G401.6 (cell line): ENCODE measurements at regions not wholly inside any gene's neighbourhood (a gene's known extent, or its start where the extent isn't known, plus 50 kb on each side); places are given as distances from the start of the nearest gene placed in this dataset.
A peak's percentile ranks its signal among the peaks of the same experiment; 100 is the strongest.
"Not testable (repeated sequence)": the region's sequence is repeated elsewhere in the genome, so short reads cannot be mapped to it uniquely, and the experiment has no call there.

ENCODE experiments used
- FAIRE-seq: peaks from 2 replicates; lab custom pipeline; 2012; peaks lifted over from hg19 to GRCh38; lab: Jason Lieb, UNC

DNA sequence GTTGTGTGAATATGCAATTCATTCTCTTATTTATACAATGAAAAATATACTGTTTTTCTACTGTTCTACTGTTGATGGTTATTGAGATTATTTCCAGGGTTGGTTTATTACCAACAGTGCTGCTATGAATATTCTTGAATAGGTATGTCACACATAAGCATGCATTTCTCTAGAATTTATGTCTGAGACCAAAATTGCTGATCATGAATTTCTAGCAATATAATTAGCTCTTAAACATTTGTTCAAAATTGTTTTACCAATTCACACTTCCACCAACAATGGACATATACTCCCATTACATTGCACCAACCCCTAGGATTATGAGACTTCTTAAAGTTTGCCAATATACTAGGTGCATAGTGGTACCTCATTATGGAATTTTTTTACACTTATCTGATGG lies 164.1 kb upstream of the KCNQ5 start:
- FAIRE-seq, result no peak

DNA sequence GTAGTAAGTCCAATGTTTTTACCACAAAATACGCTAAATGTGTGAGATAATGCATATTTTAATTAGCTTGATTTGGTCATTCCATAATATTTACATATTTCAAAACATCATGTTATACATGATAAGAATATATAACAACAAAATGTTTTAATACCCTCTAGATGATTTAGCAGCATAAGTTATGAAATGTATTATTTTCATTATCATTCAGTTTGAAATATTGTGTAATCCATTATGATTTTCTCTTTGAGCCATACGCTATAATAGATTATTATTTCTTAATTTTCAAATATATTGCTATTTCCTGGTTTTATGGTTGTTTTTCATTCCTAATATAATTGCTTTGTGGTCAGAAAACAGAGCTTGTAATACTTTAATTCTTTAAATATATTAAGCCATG lies 163.3 kb upstream of the KCNQ5 start:
- peak; percentile 42 for FAIRE-seq

DNA sequence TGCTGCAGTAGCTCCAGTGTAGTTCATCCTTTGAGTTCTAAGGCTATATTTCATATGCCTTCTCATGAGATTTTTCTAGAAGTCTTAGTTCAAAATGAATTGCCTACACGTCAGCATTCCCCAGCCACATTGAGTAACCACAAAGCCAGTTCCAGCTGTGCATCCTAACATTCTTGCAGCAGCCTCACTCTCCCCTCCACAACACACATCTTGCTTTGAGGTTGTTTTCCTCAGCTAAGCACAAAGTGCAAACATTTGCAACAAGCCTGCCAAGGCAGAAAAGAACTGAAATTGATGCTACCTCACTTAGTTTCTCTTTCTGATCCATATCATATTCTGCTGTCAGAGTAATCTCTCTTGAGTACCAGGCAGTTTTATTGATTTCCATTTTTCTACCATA lies 160.7 kb upstream of the KCNQ5 start:
- FAIRE-seq, result no peak

DNA sequence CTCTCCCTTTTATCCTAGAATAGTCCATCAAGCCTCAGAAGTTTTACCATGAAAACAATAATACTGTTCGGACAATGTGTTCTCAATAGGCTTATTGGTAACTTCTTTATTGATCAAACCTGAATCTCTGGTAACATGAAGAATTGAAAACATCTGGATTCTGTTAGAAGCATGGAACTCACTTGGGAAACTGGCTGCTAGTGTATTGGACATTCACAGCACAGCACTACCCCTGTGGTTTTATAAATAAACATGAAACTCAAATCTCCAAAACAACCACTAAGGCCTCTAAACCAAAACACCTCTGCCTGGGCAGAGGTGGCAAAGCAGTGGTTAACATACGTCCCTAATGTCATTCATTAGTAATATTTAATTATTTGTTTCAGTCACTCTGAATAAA lies 157.6 kb upstream of the KCNQ5 start:
- no peak for FAIRE-seq

DNA sequence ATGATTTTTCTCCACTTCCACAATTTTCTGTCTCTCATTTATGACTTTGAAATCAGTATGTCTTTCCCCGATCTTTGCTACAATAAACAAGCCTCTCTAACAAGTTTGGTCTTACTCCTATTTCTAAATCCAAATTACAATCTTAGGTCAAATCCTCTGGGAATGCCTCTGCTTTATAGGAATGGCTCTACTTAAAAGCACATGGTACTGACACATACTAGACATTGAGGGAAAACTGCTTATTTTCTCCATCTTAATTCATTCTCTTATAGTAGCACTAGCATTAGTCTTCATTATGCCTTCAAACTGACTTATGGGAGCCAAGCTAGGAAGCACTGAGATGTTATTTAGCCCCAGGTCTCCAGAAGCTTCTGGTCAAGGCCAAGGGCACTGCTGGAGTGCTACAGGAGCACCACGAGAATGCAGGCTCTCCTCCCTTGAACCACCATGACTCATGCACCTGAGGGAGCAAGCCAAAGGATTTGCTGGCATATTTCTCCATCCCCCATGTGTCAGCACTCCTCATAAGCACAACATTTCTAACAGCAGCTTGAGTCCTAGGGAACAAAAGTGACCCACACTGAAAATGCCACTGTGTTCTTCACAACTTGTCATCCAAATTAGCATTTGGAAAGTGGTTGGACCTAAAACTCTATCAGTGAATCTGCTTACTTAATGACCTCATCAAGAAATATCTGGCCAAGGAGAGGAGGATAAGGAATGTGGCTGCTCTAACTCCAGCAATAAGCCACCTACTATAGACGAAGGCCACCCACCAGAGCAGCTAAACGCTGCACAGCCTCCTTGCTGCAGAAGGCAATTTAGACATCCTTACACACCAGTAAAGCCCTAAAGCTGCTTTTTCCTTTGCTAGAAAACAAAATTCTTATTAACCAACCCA lies 156.8 kb upstream of the KCNQ5 start:
- no peak for FAIRE-seq

DNA sequence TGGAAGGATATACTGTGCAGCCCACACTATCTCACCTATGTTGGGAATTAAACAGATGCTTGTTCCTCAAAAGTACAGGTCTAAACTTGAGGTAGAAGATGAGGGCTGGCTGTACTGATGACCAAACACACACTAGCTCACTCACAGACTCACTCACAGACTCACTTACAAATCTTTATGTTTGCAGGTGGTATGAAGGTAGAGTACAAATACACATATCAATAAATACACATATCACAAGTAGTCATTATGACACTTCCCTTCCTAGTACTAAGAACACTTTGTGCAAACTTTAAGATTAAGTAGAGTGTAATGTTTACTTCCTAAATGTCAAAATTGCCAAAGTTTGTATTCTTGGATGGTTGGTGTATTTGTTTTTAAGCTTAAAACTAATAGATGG lies 155.4 kb upstream of the KCNQ5 start:
- no peak for FAIRE-seq

DNA sequence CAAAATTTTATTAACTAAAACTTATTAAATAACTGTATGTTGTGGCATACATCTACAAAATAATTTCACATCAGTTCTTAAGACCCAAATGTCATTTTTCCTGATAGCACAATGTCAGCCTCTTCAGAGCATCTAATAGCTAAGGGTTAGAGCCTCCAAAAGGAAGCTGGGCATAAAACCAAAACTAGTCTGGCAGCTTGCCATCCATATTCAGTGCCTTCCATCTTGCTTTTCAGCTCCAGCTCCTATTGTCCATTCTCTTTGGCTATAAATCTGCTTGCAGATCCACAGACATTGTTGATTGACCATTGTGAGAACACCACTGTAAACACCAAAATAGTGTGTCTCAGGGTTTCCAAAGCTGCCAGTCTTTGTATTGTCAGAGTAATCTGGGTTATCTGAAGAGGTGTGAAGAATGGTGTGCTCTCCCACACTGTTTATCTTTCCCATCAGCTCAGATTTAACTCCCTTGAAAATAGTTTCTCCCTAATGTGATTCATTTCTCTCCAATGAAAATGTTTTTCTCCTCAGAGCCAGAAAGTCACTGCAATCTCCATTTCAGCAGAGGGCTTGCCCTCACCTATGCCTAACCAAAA lies 154.8 kb upstream of the KCNQ5 start:
- no peak for FAIRE-seq

DNA sequence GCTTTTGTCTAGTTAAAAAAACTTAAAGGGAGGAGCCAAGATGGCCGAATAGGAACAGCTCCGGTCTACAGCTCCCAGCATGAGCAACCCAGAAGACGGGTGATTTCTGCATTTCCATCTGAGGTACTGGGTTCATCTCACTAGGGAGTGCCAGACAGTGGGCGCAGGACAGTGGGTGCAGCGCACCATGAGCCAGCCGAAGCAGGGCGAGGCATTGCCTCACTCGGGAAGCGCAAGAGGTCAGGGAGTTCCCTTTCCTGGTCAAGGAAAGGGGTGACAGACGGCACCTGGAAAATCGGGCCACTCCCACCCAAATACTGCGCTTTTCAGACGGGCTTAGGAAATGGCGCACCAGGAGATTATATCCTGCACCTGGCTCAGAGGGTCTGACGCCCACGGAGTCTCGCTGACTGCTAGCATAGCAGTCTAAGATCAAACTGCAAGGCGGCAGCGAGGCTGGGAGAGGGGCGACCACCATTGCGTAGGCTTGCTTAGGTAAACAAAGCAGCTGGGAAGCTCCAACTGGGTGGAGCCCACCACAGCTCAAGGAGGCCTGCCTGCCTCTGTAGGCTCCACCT lies 152.4 kb upstream of the KCNQ5 start:
- not testable (repeated sequence) for FAIRE-seq

DNA sequence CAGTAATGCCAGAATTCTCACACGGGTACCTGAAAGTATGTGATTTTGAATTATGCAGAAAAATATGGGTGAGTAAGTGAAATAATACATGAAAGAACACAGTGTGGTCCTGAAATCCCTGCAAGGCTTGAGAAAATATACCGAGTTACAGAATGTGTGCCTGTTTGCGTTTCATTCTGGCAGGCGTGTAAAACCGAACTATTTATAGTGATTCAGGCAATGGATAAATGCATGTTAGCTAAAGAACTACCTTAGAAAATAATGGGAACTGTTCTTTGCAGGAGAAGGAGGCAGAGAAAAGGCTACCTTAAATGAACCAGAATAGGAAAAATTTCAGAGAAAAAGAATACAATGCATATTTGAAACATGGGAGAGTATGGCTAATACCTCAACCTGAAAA lies 145.8 kb upstream of the KCNQ5 start:
- FAIRE-seq, result no peak

DNA sequence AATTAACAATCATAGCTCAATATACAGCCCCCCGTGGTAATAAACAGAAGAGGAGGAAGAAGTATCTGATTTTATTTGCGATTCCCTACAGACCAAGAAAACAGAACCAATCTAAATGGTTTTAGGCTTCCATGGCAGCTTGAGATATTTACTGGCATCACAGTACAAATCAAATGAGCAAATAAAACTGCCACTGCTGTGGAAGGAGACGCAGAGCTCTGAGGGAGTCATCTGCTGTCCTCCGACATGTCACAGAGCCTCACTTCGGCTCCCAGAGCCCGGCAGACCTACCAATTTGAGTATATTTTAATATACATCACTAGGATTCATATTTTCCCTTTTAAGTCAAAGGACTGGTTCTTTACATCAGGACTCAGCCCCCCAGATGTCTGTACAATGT lies 145.2 kb upstream of the KCNQ5 start:
- no peak for FAIRE-seq

DNA sequence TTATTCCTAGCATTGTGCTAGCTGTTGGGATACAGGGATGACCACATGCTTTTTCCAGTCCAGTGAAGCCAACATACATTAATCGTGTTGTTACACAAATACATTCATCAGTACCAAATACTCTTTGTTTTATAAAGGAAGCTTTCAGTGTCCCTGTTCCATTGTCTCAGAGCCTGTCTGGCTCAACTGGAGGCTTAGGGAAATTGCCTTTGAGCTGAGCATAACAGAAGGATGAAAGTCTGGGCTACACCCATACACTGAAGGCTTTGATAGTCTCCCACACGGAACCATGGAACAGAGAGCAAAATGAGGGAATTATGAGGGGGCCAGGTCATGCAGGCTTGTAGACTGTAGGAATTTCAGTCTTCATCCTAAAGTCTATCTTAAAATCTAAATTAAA lies 126.4 kb upstream of the KCNQ5 start:
- no peak for FAIRE-seq

DNA sequence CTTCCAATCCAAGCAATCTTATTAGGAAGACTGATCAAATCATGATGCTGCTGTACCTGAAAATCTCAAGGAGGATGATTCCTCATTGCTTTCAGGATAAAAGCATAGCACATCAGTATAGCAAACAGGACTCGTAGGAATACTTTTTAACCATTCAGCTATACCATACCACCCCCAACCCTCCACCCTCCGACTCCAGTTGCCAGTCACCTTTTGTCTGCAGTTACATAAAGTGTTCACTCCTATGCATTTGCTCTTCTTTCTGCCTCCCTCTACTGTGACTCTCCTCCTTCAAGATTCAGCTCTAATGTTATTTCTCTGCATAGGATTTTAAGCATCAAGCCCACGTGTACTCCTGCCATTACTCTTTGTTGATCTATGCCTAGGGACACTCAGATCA lies 124.7 kb upstream of the KCNQ5 start:
- no peak for FAIRE-seq

DNA sequence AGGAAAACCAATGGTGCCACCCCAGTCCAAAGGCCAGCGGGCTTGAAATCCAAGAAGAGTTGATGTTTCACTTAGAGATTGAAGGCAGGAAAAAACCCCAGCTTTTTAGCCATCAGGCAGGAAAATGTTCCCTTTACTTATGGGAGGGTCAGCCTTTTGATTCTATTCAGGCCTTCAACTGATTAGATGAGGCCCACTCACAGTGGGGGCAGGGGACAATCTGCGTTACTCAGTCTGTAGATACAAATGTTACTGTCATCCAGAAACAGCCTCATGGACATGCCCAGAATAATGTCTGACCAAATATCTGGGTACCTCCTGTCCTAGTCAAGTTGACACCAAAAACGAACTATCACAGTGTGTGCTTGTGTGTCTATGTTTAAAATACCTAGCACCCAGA lies 121.2 kb upstream of the KCNQ5 start:
- no peak for FAIRE-seq

DNA sequence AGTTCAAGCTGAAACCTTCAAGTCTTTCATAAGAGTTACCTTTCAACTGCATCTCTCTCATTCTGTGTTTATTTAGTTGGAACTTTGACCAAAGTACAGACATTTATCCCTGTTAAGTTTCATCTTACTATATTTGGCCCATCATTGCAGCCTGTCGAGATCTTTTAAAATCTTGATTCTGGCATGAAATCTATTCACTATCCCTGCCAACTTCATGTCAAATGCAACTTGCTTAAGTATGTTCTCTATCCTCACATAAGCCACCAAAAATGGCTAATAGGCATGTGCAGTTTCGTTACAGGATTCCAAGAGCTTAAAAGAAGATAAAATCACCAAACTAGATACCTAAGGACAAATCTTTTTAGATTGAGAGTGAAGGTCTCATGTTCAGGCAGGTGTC lies 117.5 kb upstream of the KCNQ5 start:
- no peak for FAIRE-seq

DNA sequence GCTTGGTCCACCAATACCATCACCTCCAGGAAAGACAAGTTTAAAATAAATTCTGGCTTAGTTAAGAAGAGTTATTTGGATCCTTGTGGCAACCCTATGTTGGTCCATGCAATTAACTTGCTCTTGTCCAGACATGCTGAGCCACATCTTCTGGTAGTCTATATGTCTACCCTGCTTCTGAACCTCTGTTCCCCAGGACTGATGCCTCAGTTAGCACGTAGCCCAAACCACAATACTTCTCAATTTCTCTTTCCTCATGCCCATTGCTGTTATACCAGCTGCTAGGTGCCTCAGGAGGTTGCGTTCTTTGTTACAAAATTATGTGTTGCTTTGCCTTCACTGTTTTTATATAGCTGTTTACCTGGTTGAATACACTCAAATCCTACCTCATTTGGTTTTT lies 116.4 kb upstream of the KCNQ5 start:
- no peak for FAIRE-seq

DNA sequence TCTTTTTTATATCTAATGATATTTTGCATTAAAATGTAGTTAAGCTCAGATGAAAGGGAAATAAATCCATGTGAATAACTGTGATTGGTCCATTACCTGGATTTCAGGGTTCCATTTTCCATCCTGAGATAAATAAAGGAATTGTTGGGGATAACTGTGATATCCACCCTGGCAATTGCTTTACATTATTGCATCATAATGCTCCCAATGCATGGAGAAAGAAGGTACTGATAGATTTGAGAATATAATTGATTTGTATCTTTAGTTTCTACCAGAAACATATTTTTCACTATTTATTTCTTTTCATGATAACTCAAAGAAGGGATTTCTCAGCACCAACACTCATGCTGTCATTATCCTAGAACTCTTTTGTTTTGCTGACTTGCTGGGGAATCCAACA lies 102.0 kb upstream of the KCNQ5 start:
- no peak for FAIRE-seq

DNA sequence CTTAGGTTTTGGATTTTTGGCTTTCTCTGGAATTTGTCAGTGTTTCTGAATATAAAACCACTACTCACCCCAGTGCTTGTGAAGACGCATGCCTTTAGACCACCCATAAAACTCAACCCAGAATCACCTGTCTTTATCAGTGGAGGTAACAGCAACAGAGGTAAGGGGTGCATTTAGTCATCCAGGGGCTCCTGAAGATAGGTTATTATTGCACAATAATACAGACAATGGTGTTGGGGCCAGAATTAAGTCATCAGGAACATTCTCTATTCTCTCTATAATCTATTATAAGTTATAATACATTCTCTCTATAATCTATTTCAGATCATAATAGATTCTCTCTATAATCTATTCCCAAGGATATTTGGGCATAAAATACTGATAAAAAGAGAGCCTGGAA lies 100.2 kb upstream of the KCNQ5 start:
- no peak for FAIRE-seq

DNA sequence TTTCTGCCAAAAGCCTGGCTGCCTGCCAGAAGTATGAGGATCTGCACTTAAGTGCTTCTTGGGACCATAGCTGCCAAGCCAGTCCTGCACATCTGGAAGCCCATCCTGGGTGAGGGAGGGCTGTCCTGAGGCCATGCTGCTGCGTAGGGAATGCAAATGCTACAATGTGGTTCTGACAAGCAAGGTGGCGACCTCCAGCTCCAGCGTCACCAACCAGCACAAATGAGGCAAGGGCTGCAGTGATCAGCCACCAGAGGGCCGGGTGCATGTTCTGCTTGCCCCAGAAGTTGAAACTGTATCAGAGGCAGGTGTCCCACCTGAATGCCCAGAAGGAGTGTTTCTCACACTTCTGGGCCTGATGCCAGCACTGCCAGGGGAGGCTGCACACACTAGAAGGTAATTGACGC lies 99.1 kb upstream of the KCNQ5 start:
- no peak for FAIRE-seq

DNA sequence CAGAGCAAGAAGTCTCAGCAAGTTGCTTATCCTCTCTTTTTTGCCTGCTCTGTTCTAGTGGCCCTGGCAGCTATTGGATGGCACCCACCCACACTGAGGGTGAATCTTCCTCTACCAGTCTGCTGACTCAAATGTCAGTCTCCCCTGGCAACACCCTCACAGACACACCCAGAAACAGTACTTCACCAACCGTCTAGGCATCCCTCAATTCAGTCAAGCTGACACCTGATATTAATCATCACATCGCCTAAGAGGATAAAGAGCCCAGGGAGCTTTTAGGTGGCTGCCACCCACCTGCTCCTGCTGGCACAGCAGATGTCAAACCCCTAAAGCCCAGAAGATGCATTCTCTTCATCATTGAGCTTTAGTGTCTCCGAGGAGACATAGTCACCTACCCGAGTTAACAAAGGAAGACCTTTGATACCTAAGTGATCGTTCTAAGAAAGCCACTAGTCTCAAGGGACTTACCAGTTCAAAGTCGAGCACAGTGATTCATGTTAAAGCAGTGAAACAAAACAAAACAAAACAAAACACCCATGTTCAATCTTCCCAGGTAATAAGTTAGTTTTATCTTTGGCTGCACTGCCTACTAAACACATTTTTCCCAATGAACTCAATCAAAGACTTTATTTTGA lies 97.7 kb upstream of the KCNQ5 start:
- FAIRE-seq, result no peak

DNA sequence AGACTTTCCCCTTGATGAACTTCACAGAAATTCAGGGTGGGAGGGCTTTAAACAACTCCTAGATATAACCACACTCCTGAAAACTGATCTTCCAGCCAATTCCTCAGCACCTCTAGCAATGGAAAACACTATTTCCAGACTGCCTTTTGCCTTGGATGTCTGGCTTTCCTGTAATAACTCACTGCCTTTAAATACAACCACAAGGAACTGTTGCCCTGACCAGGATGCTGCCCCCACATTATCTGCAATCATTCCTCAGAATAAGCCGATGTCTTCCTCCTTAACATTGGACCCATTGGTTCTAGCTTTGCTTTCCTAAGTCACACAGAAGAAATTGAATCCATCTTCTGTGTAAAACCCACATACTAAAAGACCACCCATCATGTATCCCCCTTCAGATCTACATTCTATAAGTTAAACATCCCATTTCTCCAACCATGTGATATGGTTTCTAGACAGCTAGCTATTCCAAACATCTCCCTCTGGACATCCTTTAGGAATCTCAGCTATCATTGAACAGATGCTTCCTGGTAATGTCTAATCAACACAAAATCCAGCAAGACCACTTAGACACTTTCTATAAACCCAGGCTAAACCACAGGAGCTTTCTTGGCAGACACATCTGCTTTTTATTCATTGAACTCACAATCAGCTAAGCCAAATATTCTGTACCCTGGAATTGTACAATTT lies 95.9 kb upstream of the KCNQ5 start:
- FAIRE-seq, result no peak

DNA sequence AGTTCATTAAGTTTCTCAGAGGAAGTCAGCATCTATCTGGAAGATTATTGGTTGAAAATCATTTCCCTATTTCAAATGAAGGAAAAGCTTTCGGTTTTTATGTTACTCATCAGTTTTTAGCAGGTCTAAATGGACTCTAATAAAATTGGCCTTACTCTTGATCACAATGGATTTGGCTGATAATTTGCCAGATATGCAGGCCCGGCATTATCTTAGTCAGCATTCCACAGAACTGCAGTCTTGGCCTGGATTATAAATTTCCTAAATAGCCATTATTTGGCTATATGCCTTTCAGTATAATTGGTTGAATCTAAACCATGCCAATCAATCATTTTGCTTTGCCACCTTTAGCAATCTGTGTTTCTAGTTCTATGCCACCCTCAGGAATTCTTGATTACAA lies 91.7 kb upstream of the KCNQ5 start:
- FAIRE-seq, result no peak

DNA sequence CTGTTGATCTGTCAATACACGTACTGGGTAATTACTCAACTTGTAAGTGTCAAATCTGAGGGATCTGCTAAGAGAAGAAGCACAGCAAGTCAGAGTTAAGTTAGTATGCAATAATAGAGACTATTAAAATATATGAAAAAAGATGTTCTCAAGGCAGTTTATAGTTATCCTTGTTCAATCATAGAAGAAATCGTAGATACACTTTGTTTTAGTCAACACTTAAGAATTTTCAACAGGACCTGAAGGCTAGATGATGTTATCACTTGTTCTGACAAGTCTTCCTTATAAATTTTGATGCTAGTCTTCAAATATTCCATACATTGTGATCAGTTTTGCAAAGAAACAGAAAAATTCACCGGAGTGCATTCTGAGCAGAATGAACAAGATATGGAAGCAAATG lies 91.1 kb upstream of the KCNQ5 start:
- FAIRE-seq, result no peak

DNA sequence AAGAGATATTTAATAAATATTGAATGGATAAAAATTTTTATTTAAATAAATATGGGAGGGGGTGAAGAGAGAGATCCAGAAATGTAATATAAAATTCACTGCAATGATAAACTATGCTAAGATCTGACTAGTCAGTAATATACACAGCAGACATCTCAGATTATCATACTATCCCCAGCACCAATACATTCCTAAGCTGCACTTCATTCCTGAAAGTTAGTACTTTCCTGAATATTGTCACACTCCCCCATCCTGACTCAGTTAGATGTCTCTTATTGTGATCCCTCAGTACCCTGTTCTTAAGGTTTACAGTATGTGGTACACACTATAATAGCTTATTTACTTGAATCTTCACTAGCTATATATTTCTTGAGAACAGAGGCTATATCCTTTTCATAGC lies 88.3 kb upstream of the KCNQ5 start:
- FAIRE-seq, result no peak
